ENCODE measurements at regions not wholly inside any gene's neighbourhood (a gene's known extent, or its start where the extent isn't known, plus 50 kb on each side); places are given as distances from the start of the nearest gene placed in this dataset.

GRCh38 chr10:50992356-50992901, 81.9 kb upstream of the PRKG1 start:
- TF ChIP-seq CTCF (IDR thresholded peaks at IDR 0.05), result no peak
- no peak for TF ChIP-seq POLR2A (IDR thresholded peaks at IDR 0.05)
- TF ChIP-seq POLR2AphosphoS5 (IDR thresholded peaks at IDR 0.05), result no peak
